IMR-90 (cell line): ENCODE measurements at regions not wholly inside any gene's neighbourhood (a gene's known extent, or its start where the extent isn't known, plus 50 kb on each side); places are given as distances from the start of the nearest gene placed in this dataset.

Source experiments
- ATAC-seq: fragments of 200-7000 bp; cut with Tn5 transposase; 2 replicates; pipeline ENCODE4 v1.9.1; 2020; ENCODE audit warnings: low read depth, mild to moderate bottlenecking, moderate library complexity
- BruUV-seq: library from RNA; stranded (reverse); fragments of 400-500 nt; replicated peaks from 2 replicates; lab custom pipeline; 2021; lab: Mats Ljungman, UMichigan
- CTCF ChIA-PET: fragments of 300-600 bp; formaldehyde crosslinking; extraction: SDS; loops from one replicate; lab custom pipeline; 2021; ENCODE audit warnings: antibody characterized with exemption; lab: Yijun Ruan, JAX
- POLR2A ChIA-PET: fragments of 300-600 bp; sonication (Branson Sonifier 250); formaldehyde crosslinking; loops from one replicate; lab custom pipeline; 2022; ENCODE audit warnings: antibody characterized with exemption; ENCODE audit not compliant: unreplicated experiment; lab: Charles Lee
- DNase-seq: peaks from one replicate; pipeline ENCODE4 v3.0.0; 2013
- H2AFZ ChIP-seq: replicated peaks from 2 replicates; pipeline ENCODE3; 2013; ENCODE audit warnings: low read length, mild to moderate bottlenecking; ENCODE audit not compliant: poor library complexity
- H2AK5ac ChIP-seq: 2 replicates; pipeline ENCODE4 v1.6.1; 2013; ENCODE audit warnings: low read depth, low read length, inconsistent platforms
- H2AK9ac ChIP-seq: replicated peaks from 2 replicates; pipeline ENCODE3; 2013; ENCODE audit warnings: mild to moderate bottlenecking, low read depth, low read length, moderate library complexity; ENCODE audit not compliant: poor library complexity
- H2BK120ac ChIP-seq: 2 replicates; pipeline ENCODE4 v1.6.1; 2013; ENCODE audit warnings: low read depth, low read length, inconsistent platforms
- H2BK15ac ChIP-seq: 3 replicates; pipeline ENCODE4 v1.6.1; 2013; ENCODE audit warnings: low read depth, low read length, inconsistent platforms
- H2BK20ac ChIP-seq: 2 replicates; pipeline ENCODE4 v1.6.1; 2013; ENCODE audit warnings: low read depth, mild to moderate bottlenecking, inconsistent platforms, low read length, moderate library complexity
- H2BK5ac ChIP-seq: 2 replicates; pipeline ENCODE4 v1.6.1; 2013; ENCODE audit warnings: mild to moderate bottlenecking, low read depth, low read length, inconsistent platforms; ENCODE audit not compliant: poor library complexity, severe bottlenecking
- H3K14ac ChIP-seq: replicated peaks from 2 replicates; pipeline ENCODE4 v1.6.1; 2013; ENCODE audit warnings: low read depth, low read length, inconsistent platforms
- H3K18ac ChIP-seq: 2 replicates; pipeline ENCODE4 v1.6.1; 2013; ENCODE audit warnings: low read depth, low read length, control low read depth
- H3K23ac ChIP-seq: 2 replicates; pipeline ENCODE4 v1.6.1; 2013; ENCODE audit warnings: low read depth, low read length, inconsistent platforms
- H3K27ac ChIP-seq: 2 replicates; pipeline ENCODE4 v1.5.1; 2013; ENCODE audit warnings: mild to moderate bottlenecking, control low read depth, low read length; ENCODE audit not compliant: insufficient read depth
- H3K27me3 ChIP-seq: 2 replicates; pipeline ENCODE4 v1.6.1; 2013; ENCODE audit warnings: low read length; ENCODE audit not compliant: control insufficient read depth, insufficient read depth
- H3K36me3 ChIP-seq: 2 replicates; pipeline ENCODE4 v1.6.1; 2013; ENCODE audit warnings: low read length, mixed read lengths; ENCODE audit not compliant: control insufficient read depth, insufficient read depth
- H3K4ac ChIP-seq: 2 replicates; pipeline ENCODE4 v1.6.1; 2013; ENCODE audit warnings: low read depth, low read length, inconsistent platforms
- H3K4me1 ChIP-seq: 2 replicates; pipeline ENCODE4 v1.6.1; 2013; ENCODE audit warnings: low read length, mixed read lengths; ENCODE audit not compliant: control insufficient read depth, insufficient read depth
- H3K4me2 ChIP-seq: 2 replicates; pipeline ENCODE4 v1.6.1; 2013; ENCODE audit warnings: low read depth, mild to moderate bottlenecking, control low read depth, low read length, moderate library complexity
- H3K4me3 ChIP-seq: 2 replicates; pipeline ENCODE4 v1.5.1; 2013; ENCODE audit warnings: low read depth, mild to moderate bottlenecking, control low read depth, low read length, moderate library complexity; ENCODE audit not compliant: insufficient read depth
- H3K56ac ChIP-seq: 2 replicates; pipeline ENCODE4 v1.6.1; 2013; ENCODE audit warnings: low read length, inconsistent platforms; ENCODE audit not compliant: insufficient read depth; ENCODE audit errors: extremely low read depth
- H3K79me1 ChIP-seq, 2 experiments: 2 replicates each; pipeline ENCODE4 v1.6.1; 2013; ENCODE audit warnings: low read length in 2 of 2, inconsistent platforms in 1 of 2, low read depth in 1 of 2
- H3K9ac ChIP-seq: 2 replicates; pipeline ENCODE4 v1.6.1; 2013; ENCODE audit warnings: low read depth, low read length, control low read depth
- H3K9me1 ChIP-seq: 2 replicates; pipeline ENCODE4 v1.6.1; 2013; ENCODE audit warnings: low read length, inconsistent platforms; ENCODE audit not compliant: insufficient read depth
- H3K9me3 ChIP-seq: 2 replicates; pipeline ENCODE4 v1.6.1; 2013; ENCODE audit warnings: low read length; ENCODE audit not compliant: control insufficient read depth, insufficient read depth
- H4K20me1 ChIP-seq: 2 replicates; pipeline ENCODE4 v1.6.1; 2013; ENCODE audit warnings: low read length, inconsistent platforms; ENCODE audit not compliant: insufficient read depth
- H4K5ac ChIP-seq: 2 replicates; pipeline ENCODE4 v1.6.1; 2013; ENCODE audit warnings: mild to moderate bottlenecking, low read depth, low read length, control low read depth
- H4K8ac ChIP-seq, 2 experiments: 2 replicates each; pipeline ENCODE4 v1.6.1; 2013; ENCODE audit warnings: low read depth in 2 of 2, low read length in 2 of 2, control low read depth in 1 of 2, inconsistent platforms in 1 of 2
- H4K91ac ChIP-seq: 2 replicates; pipeline ENCODE4 v1.6.1; 2013; ENCODE audit warnings: low read depth, low read length, inconsistent platforms; ENCODE audit not compliant: insufficient read depth
- BHLHE40 ChIP-seq: fragments of 150-350 bp; IDR thresholded peaks from 2 replicates; pipeline ENCODE4 v1.6.1; 2016; ENCODE audit warnings: mild to moderate bottlenecking, low read depth, low read length
- CEBPB ChIP-seq: IDR thresholded peaks from 2 replicates; pipeline ENCODE4 v1.6.1; 2012; ENCODE audit warnings: low read depth, low read length, improper control_type of control experiment
- CHD1 ChIP-seq: IDR thresholded peaks from 2 replicates; pipeline ENCODE4 v1.6.1; 2012; ENCODE audit warnings: low read depth, low read length, improper control_type of control experiment
- FOS ChIP-seq: fragments of 150-350 bp; IDR thresholded peaks from 2 replicates; pipeline ENCODE4 v1.6.1; 2016; ENCODE audit warnings: low read depth, low read length
- MAFK ChIP-seq: IDR thresholded peaks from 2 replicates; pipeline ENCODE4 v1.6.1; 2012; ENCODE audit warnings: low read depth, low read length, improper control_type of control experiment
- MAZ ChIP-seq: IDR thresholded peaks from 2 replicates; pipeline ENCODE4 v1.6.1; 2012; ENCODE audit warnings: low read depth, mild to moderate bottlenecking, low read length, improper control_type of control experiment, moderate library complexity, borderline replicate concordance
- MXI1 ChIP-seq: IDR thresholded peaks from 2 replicates; pipeline ENCODE4 v1.6.1; 2012; ENCODE audit warnings: low read depth, mild to moderate bottlenecking, low read length, moderate library complexity, borderline replicate concordance
- NFE2L2 ChIP-seq: fragments of 150-350 bp; IDR thresholded peaks from 2 replicates; pipeline ENCODE4 v1.6.1; 2016; ENCODE audit warnings: low read depth, mild to moderate bottlenecking, low read length
- POLR2A ChIP-seq: IDR thresholded peaks from 2 replicates; pipeline ENCODE4 v1.6.1; 2012; ENCODE audit warnings: mild to moderate bottlenecking, low read depth, low read length
- RAD21 ChIP-seq: IDR thresholded peaks from 2 replicates; pipeline ENCODE4 v1.6.1; 2012; ENCODE audit warnings: low read length, improper control_type of control experiment
- RCOR1 ChIP-seq: IDR thresholded peaks from 2 replicates; pipeline ENCODE4 v1.6.1; 2012; ENCODE audit warnings: mild to moderate bottlenecking, low read length, improper control_type of control experiment; ENCODE audit not compliant: insufficient replicate concordance
- RFX5 ChIP-seq: IDR thresholded peaks from 2 replicates; pipeline ENCODE4 v1.8.0; 2012; ENCODE audit warnings: low read depth, mild to moderate bottlenecking, low read length, moderate library complexity
- SMC3 ChIP-seq: fragments of 150-350 bp; IDR thresholded peaks from 2 replicates; pipeline ENCODE4 v1.6.1; 2016; ENCODE audit warnings: low read depth, mild to moderate bottlenecking, antibody characterized with exemption, low read length, moderate library complexity
- WGBS, 2 experiments: methylation state at CpG; one replicate each; pipeline versions ENCODE4 v1.1.5 to v1.1.7; 2013; ENCODE audit warnings: missing lambda C conversion rate in 2 of 2; ENCODE audit not compliant: insufficient read length in 1 of 2; ENCODE audit errors: extremely low coverage in 2 of 2; 5-methylcytosine and 5-hydroxymethylcytosine counted together
- dilution Hi-C: fragments of 300-500 bp; cut with HindIII; formaldehyde crosslinking; loops from one replicate; pipeline ENCODE4 v1.14.3; 2018; ENCODE audit warnings: low sequenced_read_pairs; ENCODE audit not compliant: unreplicated experiment
- in situ Hi-C: fragments of 300-500 bp; cut with MboI; formaldehyde crosslinking; loops from 3 replicates; pipeline ENCODE4 v1.14.3; 2019; ENCODE audit warnings: low sequenced_read_pairs, inconsistent platforms, mixed read lengths
- intact Hi-C: fragments of 100-400 bp; cut with micrococcal nuclease; formaldehyde crosslinking; loops from 2 replicates; pipeline ENCODE4 v1.10.0; 2022
- TF ChIP-seq, protein P1 (sequence below): fragments of 150-350 bp; IDR thresholded peaks from 2 replicates; pipeline ENCODE4 v1.6.1; 2016; ENCODE audit warnings: low read depth, mild to moderate bottlenecking, low read length, moderate library complexity, borderline replicate concordance
- TF ChIP-seq, protein P2 (sequence below): conservative IDR thresholded peaks from 2 replicates; pipeline ENCODE4 v1.5.1; 2012; ENCODE audit warnings: mild to moderate bottlenecking, low read depth, low read length, improper control_type of control experiment
- TF ChIP-seq, protein P3 (sequence below): fragments of 150-350 bp; IDR thresholded peaks from 2 replicates; pipeline ENCODE4 v1.6.1; 2017; ENCODE audit warnings: mild to moderate bottlenecking, antibody characterized with exemption, low read length, low read depth

DNA sequence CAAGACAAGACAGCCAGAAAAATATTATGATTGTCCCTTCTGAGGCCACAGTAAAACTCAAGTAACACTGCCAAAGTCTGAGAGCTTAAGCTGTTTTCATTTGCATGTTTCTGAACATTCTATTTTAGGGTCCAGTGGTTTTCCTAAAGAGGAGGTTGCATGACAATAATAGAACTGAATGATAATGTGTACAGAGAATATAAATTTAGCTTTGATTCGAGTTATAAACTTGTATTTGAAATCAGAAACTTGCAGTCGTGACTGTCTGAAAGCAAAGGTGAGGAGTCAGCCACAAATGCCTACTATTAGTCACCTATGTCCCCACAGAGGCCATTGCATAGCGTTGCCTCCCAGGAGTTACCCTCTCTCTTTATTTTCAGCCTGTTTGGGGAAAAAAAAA is 363.1 kb upstream of the ADGRL2 start:
- no peak for DNase-seq
- no peak overlapping the region for H3K23ac ChIP-seq
- H2BK120ac ChIP-seq, result no peak overlapping the region
- H2BK5ac ChIP-seq, result no peak overlapping the region
- H3K9ac ChIP-seq, result no peak overlapping the region
- no peaks in the 10 kb centered on the region for H3K79me1 ChIP-seq
- H3K27me3 ChIP-seq, result no peaks in the 10 kb centered on the region
- intact Hi-C loops (no loop called here), in situ Hi-C loops (no loop called here), dilution Hi-C loops (no loop called here)
- no peaks in the 10 kb centered on the region for H3K9me1 ChIP-seq
- no peaks in the 10 kb centered on the region for H4K20me1 ChIP-seq
- H3K36me3 ChIP-seq, result no peaks in the 10 kb centered on the region
- H3K14ac ChIP-seq, result no peak overlapping the region
- no peak overlapping the region for H2AK5ac ChIP-seq
- H3K4ac ChIP-seq, result no peak overlapping the region
- H2AK9ac ChIP-seq, result no peak overlapping the region
- H3K4me3 ChIP-seq, result no peak overlapping the region
- H3K4me1 ChIP-seq, result no peaks in the 10 kb centered on the region
- H4K8ac ChIP-seq, result no peak overlapping the region
- no peak overlapping the region for H2AFZ ChIP-seq
- TF ChIP-seq, protein P1, sequence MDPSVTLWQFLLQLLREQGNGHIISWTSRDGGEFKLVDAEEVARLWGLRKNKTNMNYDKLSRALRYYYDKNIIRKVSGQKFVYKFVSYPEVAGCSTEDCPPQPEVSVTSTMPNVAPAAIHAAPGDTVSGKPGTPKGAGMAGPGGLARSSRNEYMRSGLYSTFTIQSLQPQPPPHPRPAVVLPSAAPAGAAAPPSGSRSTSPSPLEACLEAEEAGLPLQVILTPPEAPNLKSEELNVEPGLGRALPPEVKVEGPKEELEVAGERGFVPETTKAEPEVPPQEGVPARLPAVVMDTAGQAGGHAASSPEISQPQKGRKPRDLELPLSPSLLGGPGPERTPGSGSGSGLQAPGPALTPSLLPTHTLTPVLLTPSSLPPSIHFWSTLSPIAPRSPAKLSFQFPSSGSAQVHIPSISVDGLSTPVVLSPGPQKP, result no peak
- TF ChIP-seq CEBPB (no peak), MAFK (no peak), POLR2A (no peak), RFX5 (no peak), RCOR1 (no peak), CHD1 (no peak), NFE2L2 (no peak), RAD21 (no peak), SMC3 (no peak), BHLHE40 (no peak), FOS (no peak), MXI1 (no peak), MAZ (no peak)
- TF ChIP-seq, protein P2, sequence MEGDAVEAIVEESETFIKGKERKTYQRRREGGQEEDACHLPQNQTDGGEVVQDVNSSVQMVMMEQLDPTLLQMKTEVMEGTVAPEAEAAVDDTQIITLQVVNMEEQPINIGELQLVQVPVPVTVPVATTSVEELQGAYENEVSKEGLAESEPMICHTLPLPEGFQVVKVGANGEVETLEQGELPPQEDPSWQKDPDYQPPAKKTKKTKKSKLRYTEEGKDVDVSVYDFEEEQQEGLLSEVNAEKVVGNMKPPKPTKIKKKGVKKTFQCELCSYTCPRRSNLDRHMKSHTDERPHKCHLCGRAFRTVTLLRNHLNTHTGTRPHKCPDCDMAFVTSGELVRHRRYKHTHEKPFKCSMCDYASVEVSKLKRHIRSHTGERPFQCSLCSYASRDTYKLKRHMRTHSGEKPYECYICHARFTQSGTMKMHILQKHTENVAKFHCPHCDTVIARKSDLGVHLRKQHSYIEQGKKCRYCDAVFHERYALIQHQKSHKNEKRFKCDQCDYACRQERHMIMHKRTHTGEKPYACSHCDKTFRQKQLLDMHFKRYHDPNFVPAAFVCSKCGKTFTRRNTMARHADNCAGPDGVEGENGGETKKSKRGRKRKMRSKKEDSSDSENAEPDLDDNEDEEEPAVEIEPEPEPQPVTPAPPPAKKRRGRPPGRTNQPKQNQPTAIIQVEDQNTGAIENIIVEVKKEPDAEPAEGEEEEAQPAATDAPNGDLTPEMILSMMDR, result no peak
- TF ChIP-seq, protein P3, sequence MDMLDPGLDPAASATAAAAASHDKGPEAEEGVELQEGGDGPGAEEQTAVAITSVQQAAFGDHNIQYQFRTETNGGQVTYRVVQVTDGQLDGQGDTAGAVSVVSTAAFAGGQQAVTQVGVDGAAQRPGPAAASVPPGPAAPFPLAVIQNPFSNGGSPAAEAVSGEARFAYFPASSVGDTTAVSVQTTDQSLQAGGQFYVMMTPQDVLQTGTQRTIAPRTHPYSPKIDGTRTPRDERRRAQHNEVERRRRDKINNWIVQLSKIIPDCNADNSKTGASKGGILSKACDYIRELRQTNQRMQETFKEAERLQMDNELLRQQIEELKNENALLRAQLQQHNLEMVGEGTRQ, result no peak
- BruUV-seq, result no TSS peak
- no peak overlapping the region for H2BK15ac ChIP-seq
- no peak overlapping the region for H4K5ac ChIP-seq
- no peak overlapping the region for H3K27ac ChIP-seq
- no peak overlapping the region for H3K18ac ChIP-seq
- POLR2A ChIA-PET, result no interaction called here
- no peak overlapping the region for H2BK20ac ChIP-seq
- H4K91ac ChIP-seq, result no peak overlapping the region
- no peak for ATAC-seq
- no peak overlapping the region for H3K4me2 ChIP-seq
- no peaks in the 10 kb centered on the region for H3K9me3 ChIP-seq
- CTCF ChIA-PET, result no interaction called here
- WGBS, 2 experiments, result no CpG with 5 or more reads among the region's 3 CpGs
- no peak overlapping the region for H3K56ac ChIP-seq
